RWPE2 (cell line): ENCODE measurements at regions not wholly inside any gene's neighbourhood (a gene's known extent, or its start where the extent isn't known, plus 50 kb on each side); places are given as distances from the start of the nearest gene placed in this dataset.

Experiments used
- ATAC-seq: fragments of 200-7000 bp; cut with Tn5 transposase; 3 replicates; pipeline ENCODE4 v1.9.1; 2021; ENCODE audit warnings: low read depth
- DNase-seq: peaks from one replicate; pipeline ENCODE4 v3.0.0-alpha.2; 2020; ENCODE audit warnings: low spot score
- H3K27ac ChIP-seq: fragments of 450-650 bp; 2 replicates; pipeline ENCODE4 v1.5.1; 2017; ENCODE audit warnings: mild to moderate bottlenecking; ENCODE audit not compliant: poor library complexity, severe bottlenecking
- H3K27me3 ChIP-seq: fragments of 250-450 bp; sonication (Bioruptor Pico); 2 replicates; pipeline ENCODE4 v1.5.1; 2021; ENCODE audit warnings: mild to moderate bottlenecking, moderate library complexity; ENCODE audit not compliant: insufficient read depth, poor library complexity, severe bottlenecking
- H3K36me3 ChIP-seq: fragments of 250-450 bp; sonication (Bioruptor Pico); 2 replicates; pipeline ENCODE4 v1.5.1; 2020; ENCODE audit warnings: low read depth, mild to moderate bottlenecking, moderate library complexity
- H3K4me1 ChIP-seq: fragments of 250-450 bp; sonication (Bioruptor Pico); 2 replicates; pipeline ENCODE4 v1.5.1; 2021; ENCODE audit warnings: mild to moderate bottlenecking, moderate library complexity; ENCODE audit not compliant: insufficient read depth, poor library complexity, severe bottlenecking
- H3K4me3 ChIP-seq: fragments of 250-450 bp; sonication (Bioruptor Pico); 2 replicates; pipeline ENCODE4 v1.5.1; 2021; ENCODE audit warnings: mild to moderate bottlenecking, moderate library complexity; ENCODE audit not compliant: severe bottlenecking
- H3K9me3 ChIP-seq: fragments of 250-450 bp; sonication (Bioruptor Pico); 2 replicates; pipeline ENCODE4 v1.5.1; 2021; ENCODE audit warnings: mild to moderate bottlenecking, moderate library complexity; ENCODE audit not compliant: severe bottlenecking
- CTCF ChIP-seq: fragments of 450-650 bp; IDR thresholded peaks from one replicate; pipeline ENCODE4 v1.5.1; 2017; ENCODE audit warnings: mild to moderate bottlenecking, moderate library complexity; ENCODE audit not compliant: poor library complexity, severe bottlenecking

DNA sequence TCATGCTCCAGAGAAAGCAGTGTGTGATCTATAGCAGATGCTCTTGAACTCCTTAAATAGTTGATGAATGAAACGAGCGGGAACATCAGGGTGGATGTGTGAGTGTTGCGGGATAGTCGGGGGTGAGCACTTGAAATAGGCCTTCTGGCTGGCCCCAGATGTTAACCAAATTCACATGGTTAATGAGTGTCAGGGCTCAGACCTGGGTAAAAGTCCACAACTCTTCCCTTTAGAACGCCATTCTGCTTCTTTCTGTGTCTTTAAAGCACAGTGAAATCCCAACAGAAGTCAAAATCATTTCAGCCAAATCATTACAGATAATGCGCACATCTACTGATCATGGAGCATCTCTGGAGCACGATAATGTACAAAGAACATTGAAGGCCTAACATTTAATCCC is 249.4 kb upstream of the BOD1L1 start:
- no peak for TF ChIP-seq CTCF

GRCh38 chr4:13877626-13878025 is 250.1 kb upstream of the BOD1L1 start:
- Histone ChIP-seq H3K27me3 (no peaks in the 10 kb centered on the region), H3K9me3 (no peaks in the 10 kb centered on the region), H3K27ac (no peak overlapping the region), H3K36me3 (no peaks in the 10 kb centered on the region), H3K4me1 (no peaks in the 10 kb centered on the region), H3K4me3 (no peak overlapping the region)
- no peak for DNase-seq
- no peak for ATAC-seq
- no peak for TF ChIP-seq CTCF

More for the DNA sequence above, 249.4 kb upstream of the BOD1L1 start:
- Histone ChIP-seq H3K4me3 (no peak overlapping the region), H3K9me3 (no peaks in the 10 kb centered on the region), H3K36me3 (no peaks in the 10 kb centered on the region), H3K4me1 (no peaks in the 10 kb centered on the region), H3K27ac (no peak overlapping the region), H3K27me3 (no peaks in the 10 kb centered on the region)
- no peak for DNase-seq
- ATAC-seq: no peak

DNA sequence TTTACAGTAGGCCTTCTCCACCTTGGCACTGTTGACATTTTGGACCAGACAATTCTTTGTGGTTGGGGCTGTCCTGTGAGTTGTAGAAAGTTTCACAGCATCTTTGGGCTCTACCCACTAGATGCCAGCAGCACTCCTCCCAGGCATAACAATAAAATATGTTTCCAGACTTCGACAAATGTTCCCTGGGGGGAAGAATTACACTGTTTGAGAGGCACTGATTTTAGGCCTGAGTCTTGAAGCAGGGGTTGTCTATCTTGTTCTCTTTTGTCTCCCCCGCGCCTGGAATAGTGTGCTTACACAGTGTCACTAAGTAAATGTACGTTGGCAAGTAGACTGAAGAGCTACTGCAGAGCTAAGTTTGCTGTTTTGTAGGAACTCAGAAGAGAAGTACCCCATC is 254.4 kb upstream of the BOD1L1 start:
- TF ChIP-seq CTCF: peak; percentile 35
- no peaks in the 10 kb centered on the region for H3K27me3 ChIP-seq
- no peak overlapping the region for H3K27ac ChIP-seq
- no peaks in the 10 kb centered on the region for H3K9me3 ChIP-seq
- no peaks in the 10 kb centered on the region for H3K36me3 ChIP-seq
- ATAC-seq: no peak
- no peak overlapping the region for H3K4me3 ChIP-seq
- H3K4me1 ChIP-seq: no peaks in the 10 kb centered on the region
- DNase-seq: no peak

GRCh38 chr4:13887010-13887409 is 259.5 kb upstream of the BOD1L1 start:
- ATAC-seq: no peak
- Histone ChIP-seq H3K9me3 (no peaks in the 10 kb centered on the region), H3K4me1 (peaks cover 17% of the 10 kb centered on the region), H3K27ac (no peak overlapping the region), H3K36me3 (no peaks in the 10 kb centered on the region), H3K27me3 (no peaks in the 10 kb centered on the region), H3K4me3 (no peak overlapping the region)
- no peak for TF ChIP-seq CTCF
- DNase-seq: no peak

- H3K4me3 ChIP-seq: no peak overlapping the region
- DNase-seq (no peak), ATAC-seq (peak; percentile 40; the same call in 1 of the 3 replicates)
- H3K9me3 ChIP-seq: no peaks in the 10 kb centered on the region
- H3K27me3 ChIP-seq: no peaks in the 10 kb centered on the region
- H3K27ac ChIP-seq: peak overlapping the region; percentile 48
- TF ChIP-seq CTCF: no peak
- H3K36me3 ChIP-seq: no peaks in the 10 kb centered on the region
- peaks cover 26% of the 10 kb centered on the region for H3K4me1 ChIP-seq
These were observed 260.6 kb upstream of the BOD1L1 start for GRCh38 chr4:13888112-13888511.
